Fibroblast of pulmonary artery (primary cell): ENCODE measurements at regions not wholly inside any gene's neighbourhood (a gene's known extent, or its start where the extent isn't known, plus 50 kb on each side); places are given as distances from the start of the nearest gene placed in this dataset.

Experiments used
- DNase-seq: peaks from one replicate; pipeline ENCODE4 v3.0.0-alpha.2; 2010; ENCODE audit warnings: low read depth
- H3K4me3 ChIP-seq: replicated peaks from 2 replicates; pipeline ENCODE4 v1.5.1; 2011; ENCODE audit warnings: low read depth, mild to moderate bottlenecking, control low read depth, low read length, moderate library complexity
- TF ChIP-seq, protein P1 (sequence below): IDR thresholded peaks from 2 replicates; pipeline ENCODE4 v1.5.1; 2011; ENCODE audit warnings: mild to moderate bottlenecking, control low read depth, low read length, inconsistent platforms; ENCODE audit errors: missing control alignments

DNA sequence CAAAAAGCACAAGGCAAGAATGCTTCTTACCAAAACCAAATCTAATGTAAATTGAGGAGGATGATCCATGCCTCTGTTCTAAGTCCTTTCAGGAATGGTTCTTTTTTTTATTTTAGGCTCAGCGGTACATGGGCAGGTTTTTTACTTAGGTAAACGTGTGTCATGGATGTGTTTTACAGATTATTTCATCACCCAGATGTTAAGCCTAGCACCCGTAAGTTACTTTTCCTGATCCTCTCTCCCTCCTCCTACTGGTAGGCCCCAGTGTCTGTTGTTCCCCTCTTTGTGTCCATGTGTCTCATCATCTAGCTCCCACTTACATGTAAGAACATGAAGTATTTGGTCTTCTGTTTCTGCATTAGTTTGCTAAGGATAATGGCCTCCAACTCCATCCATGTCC lies 289.2 kb upstream of the THBS1 start:
- TF ChIP-seq, protein P1, sequence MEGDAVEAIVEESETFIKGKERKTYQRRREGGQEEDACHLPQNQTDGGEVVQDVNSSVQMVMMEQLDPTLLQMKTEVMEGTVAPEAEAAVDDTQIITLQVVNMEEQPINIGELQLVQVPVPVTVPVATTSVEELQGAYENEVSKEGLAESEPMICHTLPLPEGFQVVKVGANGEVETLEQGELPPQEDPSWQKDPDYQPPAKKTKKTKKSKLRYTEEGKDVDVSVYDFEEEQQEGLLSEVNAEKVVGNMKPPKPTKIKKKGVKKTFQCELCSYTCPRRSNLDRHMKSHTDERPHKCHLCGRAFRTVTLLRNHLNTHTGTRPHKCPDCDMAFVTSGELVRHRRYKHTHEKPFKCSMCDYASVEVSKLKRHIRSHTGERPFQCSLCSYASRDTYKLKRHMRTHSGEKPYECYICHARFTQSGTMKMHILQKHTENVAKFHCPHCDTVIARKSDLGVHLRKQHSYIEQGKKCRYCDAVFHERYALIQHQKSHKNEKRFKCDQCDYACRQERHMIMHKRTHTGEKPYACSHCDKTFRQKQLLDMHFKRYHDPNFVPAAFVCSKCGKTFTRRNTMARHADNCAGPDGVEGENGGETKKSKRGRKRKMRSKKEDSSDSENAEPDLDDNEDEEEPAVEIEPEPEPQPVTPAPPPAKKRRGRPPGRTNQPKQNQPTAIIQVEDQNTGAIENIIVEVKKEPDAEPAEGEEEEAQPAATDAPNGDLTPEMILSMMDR = no peak
- DNase-seq = no peak
- H3K4me3 ChIP-seq = no peak overlapping the region

DNA sequence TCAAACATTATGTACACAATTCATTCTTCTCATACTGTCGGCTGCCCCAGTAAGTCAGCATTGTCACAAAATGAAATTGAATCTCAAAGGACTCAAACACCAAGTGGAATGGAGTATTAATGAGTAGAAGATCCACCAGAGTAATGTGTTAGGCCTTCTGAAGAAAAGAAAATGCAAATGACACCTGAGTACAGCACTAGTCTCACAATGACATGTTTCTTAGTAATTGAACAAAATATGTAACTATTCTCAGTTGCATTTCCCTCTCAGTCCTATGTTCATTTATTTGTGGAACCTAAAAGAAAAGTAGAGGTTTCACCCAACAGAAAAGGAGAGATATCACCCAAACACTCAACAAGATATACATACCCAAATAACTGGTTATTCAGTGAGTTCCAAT lies 283.9 kb upstream of the THBS1 start:
- DNase-seq = no peak
- H3K4me3 ChIP-seq = no peak overlapping the region
- TF ChIP-seq, protein P1 = no peak

DNA sequence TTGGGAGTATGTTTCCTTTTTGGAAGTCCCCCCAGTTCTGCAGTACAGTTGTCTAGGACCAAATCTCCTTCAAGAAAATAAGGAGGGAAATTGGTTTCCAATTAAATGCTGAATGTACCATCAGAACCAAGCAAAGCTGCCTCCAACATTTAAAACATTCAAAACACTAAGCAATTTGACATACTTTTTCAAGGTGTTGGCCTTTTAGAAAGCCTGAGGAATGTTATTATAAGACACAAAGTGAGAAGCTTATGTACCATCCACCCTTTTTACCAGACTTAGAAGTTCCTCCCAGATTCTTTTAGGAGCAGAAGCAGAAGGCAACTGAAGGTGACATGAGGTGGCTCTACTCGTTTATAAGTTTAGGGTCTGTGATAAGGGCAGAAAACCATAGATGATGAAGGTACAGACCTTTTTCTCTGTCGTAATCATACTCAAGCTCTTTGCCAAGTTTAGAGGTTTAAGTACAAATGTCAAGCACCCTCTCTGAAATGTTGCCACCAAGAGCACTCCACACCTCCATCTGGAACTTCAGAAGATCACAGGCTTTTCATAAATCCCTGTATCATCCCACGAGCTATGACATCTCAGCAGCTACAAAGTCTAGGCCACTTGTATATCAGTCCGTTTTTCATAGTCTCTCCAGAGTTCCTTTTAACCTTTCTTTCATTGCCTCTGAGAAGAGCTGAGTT lies 282.5 kb upstream of the THBS1 start:
- H3K4me3 ChIP-seq = no peak overlapping the region
- TF ChIP-seq, protein P1 = no peak
- DNase-seq = no peak

DNA sequence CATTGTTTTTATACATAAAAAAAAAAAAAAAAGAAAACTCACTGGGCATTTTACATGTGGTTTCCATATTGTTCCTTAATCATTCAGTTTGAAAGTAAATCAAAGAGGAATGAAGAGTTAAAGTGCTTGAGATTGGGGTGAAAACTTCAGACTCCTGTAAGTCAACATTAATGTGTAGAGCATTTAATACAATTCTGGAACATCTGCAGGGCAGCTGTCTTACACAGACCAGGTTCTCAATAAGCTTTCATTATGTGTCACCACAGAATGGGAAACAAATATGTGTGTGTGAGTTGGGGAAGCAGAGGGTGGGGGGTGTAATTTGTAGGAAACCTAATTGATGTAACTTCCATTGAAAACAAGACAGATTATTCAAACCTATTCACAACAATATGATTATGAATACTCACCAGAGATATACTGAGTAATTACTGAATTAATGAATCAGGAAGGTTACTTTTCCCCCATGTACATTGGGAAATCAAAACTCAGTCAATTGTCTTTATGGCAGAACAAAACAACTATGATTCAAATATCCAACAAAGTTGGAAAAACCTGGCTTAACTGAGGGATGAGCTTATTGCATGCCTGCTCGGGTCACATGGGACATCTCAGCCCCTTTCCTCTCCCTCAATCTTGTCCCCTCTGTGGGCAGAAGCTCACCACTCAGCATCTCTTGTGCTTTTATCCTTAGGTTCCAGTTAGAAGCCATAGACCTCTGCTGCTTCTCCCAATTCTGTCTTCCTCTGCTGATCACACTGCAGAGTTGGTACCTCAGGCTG lies 281.2 kb upstream of the THBS1 start:
- TF ChIP-seq, protein P1 = no peak
- no peak overlapping the region for H3K4me3 ChIP-seq

DNA sequence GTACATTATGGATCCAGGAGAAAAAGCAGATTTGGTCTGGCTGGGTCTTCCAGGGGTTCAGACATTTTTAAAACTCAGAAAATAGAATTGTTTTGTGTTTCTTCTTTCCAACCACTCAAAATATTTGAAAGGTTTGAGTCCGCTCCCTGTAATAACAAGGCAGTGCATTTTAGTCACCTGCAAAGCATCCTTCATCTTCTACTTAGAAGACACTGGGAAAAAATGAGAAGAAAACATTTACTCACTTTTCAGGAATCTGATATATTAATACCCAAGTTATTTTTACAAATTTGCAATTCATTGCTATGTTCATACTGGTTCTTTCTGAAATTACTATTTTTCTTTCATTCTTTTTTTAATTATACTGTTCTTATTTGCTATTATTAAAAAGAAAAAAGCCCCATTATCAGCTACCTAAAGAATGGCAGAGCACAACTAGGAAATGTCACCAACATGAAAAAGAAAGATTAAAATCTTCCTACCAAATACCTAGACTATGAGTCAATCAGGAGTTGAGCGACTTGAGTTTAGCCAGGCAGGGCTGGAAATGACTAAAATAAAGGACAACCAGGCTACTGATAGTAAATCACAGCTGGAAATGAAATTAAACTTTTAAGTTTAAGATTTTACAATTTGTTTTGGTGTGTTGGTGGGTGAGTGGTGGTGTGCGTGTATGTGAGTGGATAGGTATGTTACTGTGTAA lies 280.3 kb upstream of the THBS1 start:
- H3K4me3 ChIP-seq = no peak overlapping the region
- TF ChIP-seq, protein P1 = no peak
- DNase-seq = peak; percentile 73

More for the DNA sequence above, 281.2 kb upstream of the THBS1 start:
- no peak for DNase-seq

DNA sequence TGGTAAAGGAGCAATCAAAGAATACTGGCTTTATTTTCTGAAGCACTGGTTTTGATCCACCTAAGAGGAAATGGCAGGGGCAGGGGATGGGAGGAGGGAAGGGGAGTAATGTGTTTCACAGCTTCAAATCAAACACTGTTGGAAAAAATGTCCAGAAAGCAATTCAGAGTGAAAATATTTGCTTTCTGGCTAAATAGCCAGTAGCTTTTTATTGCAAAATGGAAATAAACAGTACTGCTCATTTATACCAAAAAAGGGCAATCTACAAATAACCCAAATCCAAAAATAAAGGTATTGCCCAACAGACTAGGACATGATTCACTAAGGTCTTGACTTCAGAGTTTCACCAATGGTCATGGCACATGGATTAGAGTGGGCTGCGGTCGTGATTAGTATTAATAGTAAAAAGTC lies 279.3 kb upstream of the THBS1 start:
- peak; percentile 91 for DNase-seq
- TF ChIP-seq, protein P1 = no peak
- no peak overlapping the region for H3K4me3 ChIP-seq
